ENCODE measurements at regions not wholly inside any gene's neighbourhood (a gene's known extent, or its start where the extent isn't known, plus 50 kb on each side); places are given as distances from the start of the nearest gene placed in this dataset.

GRCh38 chr2:239499726-239500573 is 99.1 kb upstream of the HDAC4 start:
- Histone ChIP-seq H3K4me3 (replicated peaks in 1 of 4; ENCODE audit: control extremely low read depth in 1 of 4, insufficient read depth in 1 of 4, low read depth in 3 of 4, low read length in 4 of 4) (no peak overlapping the region), H4K20me1 (ENCODE audit: control insufficient read depth, extremely low read depth, insufficient read depth, low read length) (no peaks in the 10 kb centered on the region), H3K9me3 (ENCODE audit: control insufficient read depth, insufficient read depth, low read depth, low read length) (no peaks in the 10 kb centered on the region), H3K27me3 (ENCODE audit: control insufficient read depth, insufficient read depth, low read length) (no peaks in the 10 kb centered on the region), H3K79me2 (ENCODE audit: control insufficient read depth, insufficient read depth, low read length) (no peaks in the 10 kb centered on the region), H3K4me2 (ENCODE audit: extremely low read depth, insufficient read depth, low read length) (no peak overlapping the region), H3K36me3 (ENCODE audit: control insufficient read depth, insufficient read depth, low read length) (no peaks in the 10 kb centered on the region), H2AFZ (ENCODE audit: low read length) (no peak overlapping the region), H3K4me1 (ENCODE audit: control insufficient read depth, extremely low read depth, insufficient read depth, low read length) (no peaks in the 10 kb centered on the region), H3K27ac (ENCODE audit: insufficient read depth, low read length) (no peak overlapping the region), H3K9ac (ENCODE audit: insufficient read depth, low read length) (no peak overlapping the region)
- TF ChIP-seq CTCF (conservative IDR thresholded peaks at IDR 0.05 in 1 of 2, IDR thresholded peaks at IDR 0.05 in 1 of 2; ENCODE audit: low read depth in 1 of 2, low read length in 2 of 2) (no peak), EZH2 (IDR thresholded peaks at IDR 0.05; ENCODE audit: low read length, missing control alignments) (no peak)
- DNase-seq (ENCODE audit: low read depth in 2 of 2), result peak; percentile 4 to 26

- H3K27ac ChIP-seq (ENCODE audit: insufficient read depth, low read length), result no peak overlapping the region
- H3K27me3 ChIP-seq (ENCODE audit: control insufficient read depth, insufficient read depth, low read length), result no peaks in the 10 kb centered on the region
- H3K4me2 ChIP-seq (ENCODE audit: extremely low read depth, insufficient read depth, low read length), result no peak overlapping the region
- no peaks in the 10 kb centered on the region for H3K36me3 ChIP-seq (ENCODE audit: control insufficient read depth, insufficient read depth, low read length)
- DNase-seq (ENCODE audit: low read depth in 2 of 2), result peak; percentile 45 to 60
- H3K9me3 ChIP-seq (ENCODE audit: control insufficient read depth, insufficient read depth, low read depth, low read length), result no peaks in the 10 kb centered on the region
- H3K4me1 ChIP-seq (ENCODE audit: control insufficient read depth, extremely low read depth, insufficient read depth, low read length), result no peaks in the 10 kb centered on the region
- no peaks in the 10 kb centered on the region for H3K79me2 ChIP-seq (ENCODE audit: control insufficient read depth, insufficient read depth, low read length)
- TF ChIP-seq EZH2 (IDR thresholded peaks at IDR 0.05; ENCODE audit: low read length, missing control alignments), result no peak
- no peak for TF ChIP-seq CTCF (conservative IDR thresholded peaks at IDR 0.05 in 1 of 2, IDR thresholded peaks at IDR 0.05 in 1 of 2; ENCODE audit: low read depth in 1 of 2, low read length in 2 of 2)
- no peak overlapping the region for H3K9ac ChIP-seq (ENCODE audit: insufficient read depth, low read length)
- no peak overlapping the region for H2AFZ ChIP-seq (ENCODE audit: low read length)
- no peak overlapping the region for H3K4me3 ChIP-seq (replicated peaks in 1 of 4; ENCODE audit: control extremely low read depth in 1 of 4, insufficient read depth in 1 of 4, low read depth in 3 of 4, low read length in 4 of 4)
- no peaks in the 10 kb centered on the region for H4K20me1 ChIP-seq (ENCODE audit: control insufficient read depth, extremely low read depth, insufficient read depth, low read length)
Observed at GRCh38 chr2:239498981-239499634, 98.3 kb upstream of the HDAC4 start.

GRCh38 chr2:239498576-239498975 is 97.8 kb upstream of the HDAC4 start:
- Histone ChIP-seq H4K20me1 (ENCODE audit: control insufficient read depth, extremely low read depth, insufficient read depth, low read length) (no peaks in the 10 kb centered on the region), H3K9ac (ENCODE audit: insufficient read depth, low read length) (no peak overlapping the region), H3K27me3 (ENCODE audit: control insufficient read depth, insufficient read depth, low read length) (no peaks in the 10 kb centered on the region), H3K79me2 (ENCODE audit: control insufficient read depth, insufficient read depth, low read length) (no peaks in the 10 kb centered on the region), H3K4me1 (ENCODE audit: control insufficient read depth, extremely low read depth, insufficient read depth, low read length) (no peaks in the 10 kb centered on the region), H3K36me3 (ENCODE audit: control insufficient read depth, insufficient read depth, low read length) (no peaks in the 10 kb centered on the region), H3K9me3 (ENCODE audit: control insufficient read depth, insufficient read depth, low read depth, low read length) (no peaks in the 10 kb centered on the region), H3K4me3 (replicated peaks in 1 of 4; ENCODE audit: control extremely low read depth in 1 of 4, insufficient read depth in 1 of 4, low read depth in 3 of 4, low read length in 4 of 4) (no peak overlapping the region), H2AFZ (ENCODE audit: low read length) (no peak overlapping the region), H3K4me2 (ENCODE audit: extremely low read depth, insufficient read depth, low read length) (no peak overlapping the region), H3K27ac (ENCODE audit: insufficient read depth, low read length) (no peak overlapping the region)
- no peak for TF ChIP-seq CTCF (conservative IDR thresholded peaks at IDR 0.05 in 1 of 2, IDR thresholded peaks at IDR 0.05 in 1 of 2; ENCODE audit: low read depth in 1 of 2, low read length in 2 of 2)
- TF ChIP-seq EZH2 (IDR thresholded peaks at IDR 0.05; ENCODE audit: low read length, missing control alignments), result no peak
- no peak for DNase-seq (ENCODE audit: low read depth in 2 of 2)
